Activated naive CD8-positive, alpha-beta T cell treated with anti-CD3 and anti-CD28 coated beads, Interleukin-2, amount 10 ng/mL, durations not matched to agents 7 days and 5 days (primary cell): ENCODE measurements at regions not wholly inside any gene's neighbourhood (a gene's known extent, or its start where the extent isn't known, plus 50 kb on each side); places are given as distances from the start of the nearest gene placed in this dataset.
"Not testable (repeated sequence)": the region's sequence is repeated elsewhere in the genome, so short reads cannot be mapped to it uniquely, and the experiment has no call there.

Experiments
- ATAC-seq: fragments of 150-1000 bp; cut with Tn5 transposase; one replicate; pipeline ENCODE4 v1.10.0; 2021; ENCODE audit warnings: low read depth, moderate library complexity
- POLR2A ChIA-PET: fragments of 350-600 bp; sonication (Branson Sonifier 250); formaldehyde crosslinking; loops from one replicate; lab custom pipeline; 2021; ENCODE audit warnings: antibody characterized with exemption; lab: Charles Lee
- DNase-seq: peaks from one replicate; pipeline ENCODE4 v3.0.0; 2021
- H3K27ac Mint-ChIP-seq: one replicate; pipeline ENCODE4 v1.8.0; 2022; ENCODE audit warnings: mild to moderate bottlenecking, mixed read lengths
- H3K27me3 Mint-ChIP-seq: one replicate; pipeline ENCODE4 v1.8.0; 2022; ENCODE audit warnings: mild to moderate bottlenecking, moderate library complexity, mixed read lengths
- H3K36me3 Mint-ChIP-seq: one replicate; pipeline ENCODE4 v1.8.0; 2021; ENCODE audit warnings: mild to moderate bottlenecking, mixed read lengths
- H3K4me1 Mint-ChIP-seq: one replicate; pipeline ENCODE4 v1.8.0; 2021; ENCODE audit warnings: mixed read lengths
- H3K4me3 Mint-ChIP-seq: one replicate; pipeline ENCODE4 v1.8.0; 2022; ENCODE audit warnings: mild to moderate bottlenecking, moderate library complexity, mixed read lengths
- H3K9me3 Mint-ChIP-seq: one replicate; pipeline ENCODE4 v1.8.0; 2021; ENCODE audit warnings: mixed read lengths

GRCh38 chr5:18765304-18765703, 1131.0 kb downstream of the TAF11L14 start:
- Mint-ChIP-seq H3K4me1 (no peaks in the 10 kb centered on the region), H3K9me3 (no peaks in the 10 kb centered on the region), H3K27ac (no peak overlapping the region), H3K36me3 (no peaks in the 10 kb centered on the region), H3K4me3 (no peak overlapping the region), H3K27me3 (peaks cover 7% of the 10 kb centered on the region)
- POLR2A ChIA-PET = no interaction called here
- ATAC-seq (no peak), DNase-seq (no peak)

- Mint-ChIP-seq H3K9me3 (no peaks in the 10 kb centered on the region), H3K4me3 (no peak overlapping the region), H3K27ac (no peak overlapping the region), H3K36me3 (no peaks in the 10 kb centered on the region), H3K4me1 (no peaks in the 10 kb centered on the region), H3K27me3 (peaks cover 7% of the 10 kb centered on the region)
- ATAC-seq (no peak), DNase-seq (no peak)
- POLR2A ChIA-PET = no interaction called here
Observed at GRCh38 chr5:18771097-18771610, 1136.9 kb downstream of the TAF11L14 start.

GRCh38 chr5:18772475-18772874, 1138.2 kb downstream of the TAF11L14 start:
- Mint-ChIP-seq H3K27me3 (peaks cover 7% of the 10 kb centered on the region), H3K4me1 (no peaks in the 10 kb centered on the region), H3K36me3 (no peaks in the 10 kb centered on the region), H3K9me3 (no peaks in the 10 kb centered on the region), H3K4me3 (no peak overlapping the region), H3K27ac (no peak overlapping the region)
- ATAC-seq = no peak
- no peak for DNase-seq
- POLR2A ChIA-PET = no interaction called here

- Mint-ChIP-seq H3K36me3 (no peaks in the 10 kb centered on the region), H3K27me3 (peaks cover 2% of the 10 kb centered on the region), H3K27ac (no peak overlapping the region), H3K4me3 (no peak overlapping the region), H3K4me1 (no peaks in the 10 kb centered on the region), H3K9me3 (no peaks in the 10 kb centered on the region)
- ATAC-seq (no peak), DNase-seq (no peak)
- POLR2A ChIA-PET = no interaction called here
Observed at GRCh38 chr5:18778225-18778624, 1144.0 kb downstream of the TAF11L14 start.

GRCh38 chr5:18789218-18789998, 1155.1 kb downstream of the TAF11L14 start:
- Mint-ChIP-seq H3K9me3 (no peaks in the 10 kb centered on the region), H3K4me3 (no peak overlapping the region), H3K4me1 (no peaks in the 10 kb centered on the region), H3K27me3 (no peaks in the 10 kb centered on the region), H3K27ac (no peak overlapping the region), H3K36me3 (no peaks in the 10 kb centered on the region)
- DNase-seq (no peak), ATAC-seq (no peak)
- POLR2A ChIA-PET = no interaction called here

- DNase-seq (no peak), ATAC-seq (no peak)
- no peak overlapping the region for H3K4me3 Mint-ChIP-seq
- no peaks in the 10 kb centered on the region for H3K4me1 Mint-ChIP-seq
- no peaks in the 10 kb centered on the region for H3K36me3 Mint-ChIP-seq
- H3K27ac Mint-ChIP-seq = no peak overlapping the region
- POLR2A ChIA-PET = no interaction called here
- peaks cover 1% of the 10 kb centered on the region for H3K27me3 Mint-ChIP-seq
- H3K9me3 Mint-ChIP-seq = no peaks in the 10 kb centered on the region
Observed at GRCh38 chr5:18792145-18792544, 1157.9 kb downstream of the TAF11L14 start.

GRCh38 chr5:18797222-18797621, 1163.0 kb downstream of the TAF11L14 start:
- Mint-ChIP-seq H3K4me3 (no peak overlapping the region), H3K9me3 (no peaks in the 10 kb centered on the region), H3K36me3 (no peaks in the 10 kb centered on the region), H3K4me1 (no peaks in the 10 kb centered on the region), H3K27ac (no peak overlapping the region), H3K27me3 (peaks cover 2% of the 10 kb centered on the region)
- DNase-seq (no peak), ATAC-seq (no peak)
- POLR2A ChIA-PET = no interaction called here

GRCh38 chr5:18798058-18798457, 1163.8 kb downstream of the TAF11L14 start:
- no peaks in the 10 kb centered on the region for H3K36me3 Mint-ChIP-seq
- ATAC-seq = no peak

GRCh38 chr5:18799482-18800128, 1165.3 kb downstream of the TAF11L14 start:
- H3K36me3 Mint-ChIP-seq = no peaks in the 10 kb centered on the region
- H3K9me3 Mint-ChIP-seq = no peaks in the 10 kb centered on the region
- no peak for ATAC-seq
- no peaks in the 10 kb centered on the region for H3K4me1 Mint-ChIP-seq
- no peak overlapping the region for H3K4me3 Mint-ChIP-seq
- peaks cover 2% of the 10 kb centered on the region for H3K27me3 Mint-ChIP-seq
- POLR2A ChIA-PET = no interaction called here
- no peak overlapping the region for H3K27ac Mint-ChIP-seq
- DNase-seq = no peak

More at GRCh38 chr5:18798058-18798457, 1163.8 kb downstream of the TAF11L14 start:
- peaks cover 2% of the 10 kb centered on the region for H3K27me3 Mint-ChIP-seq
- no peak overlapping the region for H3K27ac Mint-ChIP-seq
- no peaks in the 10 kb centered on the region for H3K9me3 Mint-ChIP-seq
- POLR2A ChIA-PET = no interaction called here
- H3K4me1 Mint-ChIP-seq = no peaks in the 10 kb centered on the region
- H3K4me3 Mint-ChIP-seq = no peak overlapping the region
- no peak for DNase-seq

GRCh38 chr5:18800293-18801025, 1166.2 kb downstream of the TAF11L14 start:
- ATAC-seq (no peak), DNase-seq (no peak)
- Mint-ChIP-seq H3K36me3 (no peaks in the 10 kb centered on the region), H3K27ac (no peak overlapping the region), H3K4me3 (no peak overlapping the region), H3K27me3 (peaks cover 2% of the 10 kb centered on the region), H3K4me1 (no peaks in the 10 kb centered on the region), H3K9me3 (no peaks in the 10 kb centered on the region)
- POLR2A ChIA-PET = no interaction called here

- H3K27ac Mint-ChIP-seq, ATAC-seq, H3K4me3 Mint-ChIP-seq, POLR2A ChIA-PET, H3K9me3 Mint-ChIP-seq, H3K27me3 Mint-ChIP-seq, H3K4me1 Mint-ChIP-seq, H3K36me3 Mint-ChIP-seq, DNase-seq: not testable (repeated sequence)
Observed at GRCh38 chr5:18801413-18801812, 1167.2 kb downstream of the TAF11L14 start.

GRCh38 chr5:18802336-18802735, 1168.1 kb downstream of the TAF11L14 start:
- DNase-seq = no peak
- H3K4me3 Mint-ChIP-seq = no peak overlapping the region
- H3K4me1 Mint-ChIP-seq = no peaks in the 10 kb centered on the region
- POLR2A ChIA-PET = no interaction called here
- H3K27ac Mint-ChIP-seq = no peak overlapping the region
- ATAC-seq = no peak
- H3K9me3 Mint-ChIP-seq = no peaks in the 10 kb centered on the region
- H3K36me3 Mint-ChIP-seq = no peaks in the 10 kb centered on the region
- H3K27me3 Mint-ChIP-seq = peaks cover 6% of the 10 kb centered on the region

GRCh38 chr5:18805376-18805775, 1171.1 kb downstream of the TAF11L14 start:
- Mint-ChIP-seq H3K27ac (no peak overlapping the region), H3K36me3 (no peaks in the 10 kb centered on the region), H3K27me3 (peaks cover 6% of the 10 kb centered on the region), H3K9me3 (no peaks in the 10 kb centered on the region), H3K4me3 (no peak overlapping the region), H3K4me1 (no peaks in the 10 kb centered on the region)
- POLR2A ChIA-PET = no interaction called here
- ATAC-seq (no peak), DNase-seq (no peak)
